GM12878 (cell line): ENCODE measurements at regions not wholly inside any gene's neighbourhood (a gene's known extent, or its start where the extent isn't known, plus 50 kb on each side); places are given as distances from the start of the nearest gene placed in this dataset.
A peak's percentile ranks its signal among the peaks of the same experiment; 100 is the strongest.

ENCODE experiments used
- ATAC-seq: fragments of 200-7000 bp; cut with Tn5 transposase; 3 replicates; pipeline ENCODE4 v1.9.1; 2020; ENCODE audit warnings: mild to moderate bottlenecking, moderate library complexity
- BruUV-seq: library from RNA; stranded (reverse); fragments of 400-500 nt; replicated peaks from 2 replicates; lab custom pipeline; 2021; lab: Mats Ljungman, UMichigan
- CTCF ChIA-PET: fragments of 300-600 bp; sonication (Branson Sonifier 250); formaldehyde crosslinking; extraction: SDS; loops from one replicate; lab custom pipeline; 2021; ENCODE audit warnings: inconsistent platforms; lab: Yijun Ruan, JAX
- POLR2A ChIA-PET: fragments of 350-600 bp; formaldehyde crosslinking; extraction: SDS; loops from one replicate; lab custom pipeline; 2021; ENCODE audit warnings: inconsistent platforms; lab: Charles Lee
- RAD21 ChIA-PET: fragments of 300-600 bp; sonication (Branson Sonifier 250); formaldehyde crosslinking; loops from one replicate; lab custom pipeline; 2023; ENCODE audit warnings: antibody characterized with exemption; ENCODE audit not compliant: unreplicated experiment; lab: Charles Lee
- SMC1A ChIA-PET: fragments of 300-600 bp; sonication (Branson Sonifier 250); formaldehyde crosslinking; loops from one replicate; lab custom pipeline; 2023; ENCODE audit not compliant: unreplicated experiment, uncharacterized antibody; lab: Charles Lee
- DNase-seq: peaks from one replicate; pipeline ENCODE4 v3.0.0-alpha.2; 2011; ENCODE audit warnings: low read depth, low spot score
- FAIRE-seq: peaks from 3 replicates; lab custom pipeline; 2011; peaks lifted over from hg19 to GRCh38; lab: Jason Lieb, UNC
- H2AFZ ChIP-seq: 2 replicates; pipeline ENCODE4 v1.6.0; 2011; ENCODE audit warnings: low read depth, low read length, control low read depth; ENCODE audit not compliant: control insufficient read depth
- H3K27ac ChIP-seq: 2 replicates; pipeline ENCODE4 v1.5.1; 2011; ENCODE audit warnings: control low read depth; ENCODE audit not compliant: control insufficient read depth, insufficient read depth
- H3K27me3 ChIP-seq, 2 experiments: replicated peaks in 1 of 2; 2 replicates each; pipeline versions ENCODE4 v1.6.0 to v1.6.1; 2011; ENCODE audit warnings: low read length in 1 of 2; ENCODE audit not compliant: control insufficient read depth in 2 of 2, insufficient read depth in 2 of 2
- H3K36me3 ChIP-seq, 2 experiments: 2 replicates each; pipeline ENCODE4 v1.5.1; 2011; ENCODE audit warnings: low read length in 1 of 2; ENCODE audit not compliant: control insufficient read depth in 2 of 2, insufficient read depth in 2 of 2
- H3K4me1 ChIP-seq: 2 replicates; pipeline ENCODE4 v1.6.1; 2011; ENCODE audit warnings: mild to moderate bottlenecking, low read length, moderate library complexity, mixed read lengths; ENCODE audit not compliant: control insufficient read depth, insufficient read depth
- H3K4me2 ChIP-seq: 2 replicates; pipeline ENCODE4 v1.6.0; 2011; ENCODE audit warnings: control low read depth; ENCODE audit not compliant: control insufficient read depth, insufficient read depth
- H3K4me3 ChIP-seq: fragments of 200-600 bp; sonication (generic); 2 replicates; pipeline ENCODE4 v1.5.1; 2016
- H3K79me2 ChIP-seq: 2 replicates; pipeline ENCODE4 v1.6.0; 2011; ENCODE audit warnings: low read length; ENCODE audit not compliant: control insufficient read depth, insufficient read depth
- H3K9ac ChIP-seq: 2 replicates; pipeline ENCODE4 v1.8.0; 2011; ENCODE audit warnings: low read length, control low read depth, mixed read lengths; ENCODE audit not compliant: control insufficient read depth, insufficient read depth
- H3K9me3 ChIP-seq: replicated peaks from 3 replicates; pipeline ENCODE4 v1.5.1; 2011; ENCODE audit warnings: mild to moderate bottlenecking, low read length; ENCODE audit not compliant: control insufficient read depth, insufficient read depth
- H4K20me1 ChIP-seq: 2 replicates; pipeline ENCODE4 v1.6.0; 2011; ENCODE audit not compliant: control insufficient read depth, insufficient read depth
- CBX5 ChIP-seq: sonication (generic); IDR thresholded peaks from 2 replicates; pipeline ENCODE4 v1.6.1; 2016; ENCODE audit warnings: low read depth, moderate library complexity, mild to moderate bottlenecking, inconsistent platforms
- MYB ChIP-seq: fragments of 150-350 bp; IDR thresholded peaks from 2 replicates; pipeline ENCODE4 v1.6.1; 2014; ENCODE audit warnings: mild to moderate bottlenecking, low read depth, low read length, borderline replicate concordance
- PAX5 ChIP-seq: IDR thresholded peaks from 2 replicates; pipeline ENCODE4 v1.6.1; 2011; ENCODE audit warnings: low read depth, low read length, borderline replicate concordance
- SMAD5 ChIP-seq: IDR thresholded peaks from 2 replicates; pipeline ENCODE4 v1.6.1; 2016; ENCODE audit warnings: antibody characterized with exemption, low read depth
- SMARCA5 ChIP-seq: fragments of 450-650 bp; IDR thresholded peaks from 2 replicates; pipeline ENCODE4 v1.6.1; 2017; ENCODE audit warnings: mild to moderate bottlenecking
- WRNIP1 ChIP-seq: IDR thresholded peaks from 2 replicates; pipeline ENCODE4 v1.6.1; 2011; ENCODE audit warnings: low read depth, low read length, improper control_type of control experiment, borderline replicate concordance
- ZBTB40 ChIP-seq: fragments of 450-650 bp; IDR thresholded peaks from 2 replicates; pipeline ENCODE4 v1.6.1; 2016; ENCODE audit warnings: mild to moderate bottlenecking, moderate library complexity, borderline replicate concordance
- ZSCAN29 ChIP-seq: fragments of 450-650 bp; IDR thresholded peaks from 2 replicates; pipeline ENCODE4 v1.6.1; 2017; ENCODE audit warnings: mild to moderate bottlenecking, moderate library complexity
- WGBS: methylation state at CpG from one replicate; pipeline ENCODE4 v1.1.6; 2016; ENCODE audit warnings: low lambda C conversion rate; ENCODE audit not compliant: insufficient replicate concordance, insufficient coverage; ENCODE audit errors: missing lambda C conversion rate; 5-methylcytosine and 5-hydroxymethylcytosine counted together
- in situ Hi-C: fragments of 300-500 bp; cut with MboI; formaldehyde crosslinking; loops from 9 replicates; pipeline ENCODE4 v1.14.3; 2018; ENCODE audit warnings: mixed read lengths
- intact Hi-C: fragments of 100-400 bp; cut with micrococcal nuclease; formaldehyde crosslinking; loops from one replicate; pipeline ENCODE4 v1.14.2; 2022; ENCODE audit not compliant: unreplicated experiment

- no peak overlapping the region for H3K9ac ChIP-seq
- H3K4me3 ChIP-seq: no peak overlapping the region
- H3K27me3 ChIP-seq: peaks cover 14 to 16% of the 10 kb centered on the region in 2 experiments
- RAD21 ChIA-PET: no interaction called here
- intact Hi-C loops (no loop called here), in situ Hi-C loops (no loop called here)
- no TSS peak for BruUV-seq
- no peaks in the 10 kb centered on the region for H3K79me2 ChIP-seq
- no peak overlapping the region for H3K27ac ChIP-seq
- no peak for TF ChIP-seq CBX5
- TF ChIP-seq WRNIP1: no peak
- TF ChIP-seq ZSCAN29: no peak
- TF ChIP-seq PAX5: no peak
- no peak for TF ChIP-seq SMARCA5
- SMC1A ChIA-PET: no interaction called here
- CTCF ChIA-PET: no interaction called here
- 21% methylated on average over 52 of the region's 58 CpGs for WGBS
- H3K4me2 ChIP-seq: peak overlapping the region; percentile 25; the same call in 1 of the 2 replicates
- POLR2A ChIA-PET: no interaction called here
- no peaks in the 10 kb centered on the region for H4K20me1 ChIP-seq
- peak; percentile 46; the same call in 2 of the 3 replicates for ATAC-seq
- H3K36me3 ChIP-seq: no peaks in the 10 kb centered on the region
- H3K4me1 ChIP-seq: no peaks in the 10 kb centered on the region
- FAIRE-seq: no peak
- H3K9me3 ChIP-seq: no peaks in the 10 kb centered on the region
- no peak for DNase-seq
- H2AFZ ChIP-seq: no peak overlapping the region
These were observed 224.6 kb upstream of the CRY1 start for GRCh38 chr12:107317751-107318555.

- SMC1A ChIA-PET: no interaction called here
- Histone ChIP-seq H3K9ac (no peak overlapping the region), H2AFZ (no peak overlapping the region), H3K36me3 (no peaks in the 10 kb centered on the region)
- BruUV-seq: no TSS peak
- FAIRE-seq: no peak
- in situ Hi-C loops: no loop called here
- intact Hi-C loops: no loop called here
- TF ChIP-seq ZBTB40 (no peak), MYB (no peak), SMAD5 (no peak)
- TF ChIP-seq, all 136 proteins: peak for 0
- H4K20me1 ChIP-seq: no peaks in the 10 kb centered on the region
- ChIA-PET POLR2A (no interaction called here), RAD21 (no interaction called here), CTCF (no interaction called here)
- H3K27ac ChIP-seq: no peak overlapping the region
- WGBS: 2% methylated on average over 19 of the region's 19 CpGs
- H3K9me3 ChIP-seq: no peaks in the 10 kb centered on the region
- H3K27me3 ChIP-seq: peaks cover 14 to 16% of the 10 kb centered on the region in 2 experiments
- H3K4me1 ChIP-seq: no peaks in the 10 kb centered on the region
- peak overlapping the region; percentile 25; the same call in 1 of the 2 replicates for H3K4me2 ChIP-seq
- ATAC-seq: no peak
- DNase-seq: no peak
- H3K4me3 ChIP-seq: no peak overlapping the region
- no peaks in the 10 kb centered on the region for H3K79me2 ChIP-seq
These were observed 225.1 kb upstream of the CRY1 start for GRCh38 chr12:107318556-107318805.
